Right lobe of liver (tissue), 6 donors: ENCODE measurements at regions not wholly inside any gene's neighbourhood (a gene's known extent, or its start where the extent isn't known, plus 50 kb on each side); places are given as distances from the start of the nearest gene placed in this dataset.
"Not testable (repeated sequence)": the region's sequence is repeated elsewhere in the genome, so short reads cannot be mapped to it uniquely, and the experiment has no call there.

Experiments used
- ATAC-seq, 4 donors: fragments of 200-7000 bp; cut with Tn5 transposase; one replicate each; pipeline ENCODE4 v1.9.1; 2020; ENCODE audit warnings: mild to moderate bottlenecking in 4 of 4, moderate library complexity in 4 of 4
- DNase-seq, 3 donors: peaks; one replicate each; pipeline ENCODE4 v3.0.0-alpha.2; 2020
- H3K27ac ChIP-seq, 3 donors: fragments of 200-600 bp; one replicate each; pipeline ENCODE4 v1.8.0; 2022
- H3K27me3 ChIP-seq, 2 donors: fragments of 200-600 bp; one replicate each; pipeline ENCODE4 v1.8.0; 2022
- H3K36me3 ChIP-seq, 4 donors: fragments of 200-600 bp; sonication (generic) in 1 of 4; one replicate each; pipeline versions ENCODE4 v1.5.1 to v1.8.0; 2017 to 2022; ENCODE audit warnings: control low read depth in 1 of 4
- H3K4me1 ChIP-seq, 4 donors: fragments of 200-600 bp; sonication (generic) in 1 of 4; one replicate each; pipeline versions ENCODE4 v1.5.1 to v1.8.0; 2017 to 2022; ENCODE audit warnings: control low read depth in 1 of 4
- H3K4me3 ChIP-seq, 3 donors: fragments of 200-600 bp; one replicate each; pipeline ENCODE4 v1.8.0; 2022
- H3K9me3 ChIP-seq, 4 donors: fragments of 200-600 bp; sonication (generic) in 1 of 4; one replicate each; pipeline versions ENCODE4 v1.5.1 to v1.8.0; 2017 to 2022; ENCODE audit warnings: control low read depth in 1 of 4
- POLR2A ChIP-seq: fragments of 450-650 bp; IDR thresholded peaks from one replicate; pipeline ENCODE4 v1.6.1; 2017; ENCODE audit warnings: antibody characterized with exemption, mild to moderate bottlenecking
- WGBS: methylation state at CpG from one replicate; pipeline ENCODE4 v1.1.6; 2018; ENCODE audit warnings: low coverage, low lambda C conversion rate; ENCODE audit not compliant: insufficient coverage; ENCODE audit errors: missing lambda C conversion rate; 5-methylcytosine and 5-hydroxymethylcytosine counted together
- intact Hi-C, 2 donors: fragments of 100-400 bp; cut with DNase I; formaldehyde crosslinking; loops; one replicate each; pipeline versions ENCODE4 v1.11.2 to v1.14.1; 2022
- TF ChIP-seq, protein P1 (sequence below), 4 donors: fragments of 200-600 bp in 3 of 4; fragments of 450-650 bp in 1 of 4; IDR thresholded peaks; one replicate each; pipeline versions ENCODE4 v1.5.1 to v1.8.0; 2016 to 2022; ENCODE audit warnings: antibody characterized with exemption in 4 of 4, mild to moderate bottlenecking in 2 of 4
- donor health status: DM: no; HTN: yes; CAD: no.
- donor health status: DM: no; HTN: no; CAD: no.
- donor health status: DM: no; HTN: no; CAD: no.
- donor health status: DM: no; HTN: yes; CAD: no.
- donor health status: DM: no; HTN: yes; CAD: no.

DNA sequence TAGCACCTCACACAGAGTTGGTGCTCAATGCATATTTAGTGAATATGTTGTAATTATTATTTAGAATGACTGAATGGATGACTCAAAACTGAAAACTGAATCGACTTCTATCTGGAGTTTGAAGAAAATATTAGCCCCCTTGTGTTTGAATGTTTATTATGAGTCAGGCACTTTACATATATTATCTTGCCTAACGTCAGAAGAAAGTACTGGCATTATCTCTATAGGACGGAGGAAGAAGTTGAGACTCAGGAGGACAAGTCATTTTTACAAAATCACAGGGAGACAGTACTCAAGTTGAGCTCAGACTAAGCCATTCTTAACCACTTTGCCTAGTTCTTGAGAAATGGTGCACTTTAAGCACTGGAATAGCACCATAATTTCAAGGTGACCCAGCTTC lies 684.0 kb downstream of the UTRN start:
- Histone ChIP-seq H3K4me3 (no peak overlapping the region), H3K4me1 (no peaks in the 10 kb centered on the region), H3K27me3 (no peaks in the 10 kb centered on the region), H3K36me3 (no peaks in the 10 kb centered on the region), H3K27ac (no peak overlapping the region), H3K9me3 (no peaks in the 10 kb centered on the region)
- DNase-seq (no peak), ATAC-seq (no peak)
- TF ChIP-seq, protein P1, sequence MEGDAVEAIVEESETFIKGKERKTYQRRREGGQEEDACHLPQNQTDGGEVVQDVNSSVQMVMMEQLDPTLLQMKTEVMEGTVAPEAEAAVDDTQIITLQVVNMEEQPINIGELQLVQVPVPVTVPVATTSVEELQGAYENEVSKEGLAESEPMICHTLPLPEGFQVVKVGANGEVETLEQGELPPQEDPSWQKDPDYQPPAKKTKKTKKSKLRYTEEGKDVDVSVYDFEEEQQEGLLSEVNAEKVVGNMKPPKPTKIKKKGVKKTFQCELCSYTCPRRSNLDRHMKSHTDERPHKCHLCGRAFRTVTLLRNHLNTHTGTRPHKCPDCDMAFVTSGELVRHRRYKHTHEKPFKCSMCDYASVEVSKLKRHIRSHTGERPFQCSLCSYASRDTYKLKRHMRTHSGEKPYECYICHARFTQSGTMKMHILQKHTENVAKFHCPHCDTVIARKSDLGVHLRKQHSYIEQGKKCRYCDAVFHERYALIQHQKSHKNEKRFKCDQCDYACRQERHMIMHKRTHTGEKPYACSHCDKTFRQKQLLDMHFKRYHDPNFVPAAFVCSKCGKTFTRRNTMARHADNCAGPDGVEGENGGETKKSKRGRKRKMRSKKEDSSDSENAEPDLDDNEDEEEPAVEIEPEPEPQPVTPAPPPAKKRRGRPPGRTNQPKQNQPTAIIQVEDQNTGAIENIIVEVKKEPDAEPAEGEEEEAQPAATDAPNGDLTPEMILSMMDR (IDR thresholded peaks at IDR 0.05): no peak
- TF ChIP-seq POLR2A: no peak
- intact Hi-C loops: no loop called here
- WGBS: 77% methylated on average over 3 of the region's 3 CpGs

DNA sequence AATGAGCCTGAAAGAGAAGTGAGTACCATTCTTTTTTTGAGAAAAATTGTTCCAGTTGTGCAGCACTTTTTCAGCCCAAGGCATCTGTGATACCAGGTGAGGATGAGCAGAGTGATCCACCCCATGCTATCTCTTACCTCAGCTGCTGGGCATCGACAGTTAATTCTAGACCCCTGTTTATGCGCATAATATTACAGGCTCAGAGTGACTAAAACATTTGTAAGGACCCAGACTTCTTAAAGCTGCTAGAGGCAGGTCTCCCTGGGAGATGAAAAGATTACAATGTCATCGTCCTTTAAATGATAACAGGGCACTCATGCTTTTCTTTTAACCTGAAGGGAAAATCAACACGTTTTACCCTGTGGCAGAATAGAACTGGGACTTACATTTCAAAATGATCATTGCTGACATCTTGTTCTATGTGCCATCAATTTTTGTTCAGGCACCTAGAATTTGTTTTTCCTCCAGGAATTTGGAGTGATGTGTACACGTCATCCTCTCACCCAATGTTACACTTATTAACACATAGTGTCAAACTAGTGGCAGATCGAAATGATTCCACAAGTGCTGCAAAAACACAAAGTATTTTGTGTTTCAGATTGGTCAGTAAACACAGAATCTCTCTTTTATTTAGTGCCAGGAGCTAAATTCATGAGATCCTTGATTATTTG lies 684.6 kb downstream of the UTRN start:
- no peak for DNase-seq
- H3K27me3 ChIP-seq: no peaks in the 10 kb centered on the region
- ATAC-seq: no peak
- H3K36me3 ChIP-seq: no peaks in the 10 kb centered on the region
- WGBS: 66% methylated on average over 5 of the region's 6 CpGs
- H3K27ac ChIP-seq: no peak overlapping the region
- intact Hi-C loops: no loop called here
- H3K9me3 ChIP-seq: no peaks in the 10 kb centered on the region
- H3K4me3 ChIP-seq: no peak overlapping the region
- H3K4me1 ChIP-seq: no peaks in the 10 kb centered on the region
- no peak for TF ChIP-seq POLR2A
- TF ChIP-seq, protein P1 (IDR thresholded peaks at IDR 0.05): no peak

DNA sequence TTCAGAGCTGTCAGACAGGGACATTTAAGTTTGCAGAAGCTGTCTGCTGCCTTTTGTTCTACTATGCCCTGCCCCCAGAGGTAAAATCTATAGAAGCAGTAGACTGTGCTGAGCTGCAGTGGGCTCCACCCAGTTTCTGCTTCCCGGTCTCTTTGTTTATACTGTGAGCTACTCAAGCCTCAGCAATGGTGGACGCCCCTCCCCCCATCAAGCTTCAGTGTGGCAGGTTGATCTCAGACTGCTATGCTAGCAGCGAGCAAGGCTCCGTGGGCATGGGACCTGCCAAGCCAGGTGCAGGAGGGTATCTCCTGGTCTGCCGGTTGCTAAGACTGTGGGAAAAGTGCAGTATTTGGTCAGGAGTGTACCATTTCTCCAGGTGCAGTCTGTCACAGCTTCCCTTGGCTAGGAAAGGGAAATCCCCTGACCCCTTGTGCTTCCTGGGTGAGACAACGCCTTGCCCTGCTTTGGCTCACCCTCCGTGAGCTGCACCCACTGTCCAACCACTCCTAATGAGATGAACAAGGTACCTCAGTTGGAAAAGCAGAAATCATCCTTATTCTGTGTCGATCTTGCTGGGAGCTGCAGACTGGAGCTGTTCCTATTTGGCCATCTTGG lies 692.2 kb downstream of the UTRN start:
- H3K4me1 ChIP-seq, DNase-seq, H3K36me3 ChIP-seq, H3K27ac ChIP-seq, intact Hi-C loops, H3K9me3 ChIP-seq, H3K4me3 ChIP-seq, ATAC-seq, H3K27me3 ChIP-seq: not testable (repeated sequence)
- WGBS: 69% methylated on average over 4 of the region's 8 CpGs

DNA sequence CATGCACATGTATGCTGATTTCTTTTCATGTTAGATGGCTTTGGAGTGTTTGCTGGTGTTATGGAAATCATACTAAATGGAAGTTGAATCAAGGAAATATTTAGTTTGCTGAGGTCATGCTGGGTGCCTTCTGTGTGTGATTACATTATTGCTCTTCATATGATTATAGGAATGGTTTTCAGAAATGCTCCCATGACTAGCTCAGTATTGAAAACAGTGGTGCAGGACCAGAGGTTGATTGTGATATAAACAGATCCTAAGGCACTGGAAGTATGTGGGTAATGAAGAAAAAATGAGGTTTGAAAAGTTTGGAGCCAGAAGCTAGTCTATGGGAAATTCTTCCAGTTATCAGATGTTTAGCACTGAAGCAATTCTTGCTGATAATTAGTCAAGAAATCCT lies 693.1 kb downstream of the UTRN start:
- H3K27me3 ChIP-seq: no peaks in the 10 kb centered on the region
- no peak overlapping the region for H3K4me3 ChIP-seq

DNA sequence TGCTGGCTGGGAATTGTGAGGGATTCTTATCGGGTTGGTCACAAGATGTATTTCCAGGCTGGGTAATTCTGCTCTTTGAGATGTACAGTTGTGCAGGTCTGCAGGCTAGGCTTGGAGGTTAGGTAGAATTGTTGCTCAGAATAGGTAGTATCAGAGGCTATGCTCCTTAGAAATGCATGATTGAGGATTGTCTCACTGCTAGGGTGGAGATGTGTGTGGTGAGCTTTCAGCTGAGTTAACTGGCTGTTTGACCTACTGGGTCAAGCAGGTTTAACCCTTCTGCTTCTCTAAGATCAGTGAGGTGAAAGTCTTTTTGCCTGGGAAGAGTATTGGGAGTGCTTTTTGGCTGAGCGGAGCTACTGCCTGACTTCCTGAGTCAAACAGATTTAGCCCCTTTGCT lies 701.1 kb downstream of the UTRN start:
- H3K4me1 ChIP-seq: no peaks in the 10 kb centered on the region
- TF ChIP-seq, protein P1 (IDR thresholded peaks at IDR 0.05): no peak
- TF ChIP-seq POLR2A: no peak
- no peak for DNase-seq
- intact Hi-C loops: no loop called here
- no peak overlapping the region for H3K27ac ChIP-seq
- no peaks in the 10 kb centered on the region for H3K9me3 ChIP-seq
- 80% methylated on average over 2 of the region's 2 CpGs for WGBS
- no peaks in the 10 kb centered on the region for H3K36me3 ChIP-seq
- no peak for ATAC-seq
- no peak overlapping the region for H3K4me3 ChIP-seq
- no peaks in the 10 kb centered on the region for H3K27me3 ChIP-seq

More for the DNA sequence above, 693.1 kb downstream of the UTRN start:
- ATAC-seq (no peak), DNase-seq (no peak)
- H3K4me1 ChIP-seq: no peaks in the 10 kb centered on the region
- intact Hi-C loops: no loop called here
- no peaks in the 10 kb centered on the region for H3K36me3 ChIP-seq
- no peak overlapping the region for H3K27ac ChIP-seq
- no peak for TF ChIP-seq POLR2A
- TF ChIP-seq, protein P1 (IDR thresholded peaks at IDR 0.05): no peak
- no peaks in the 10 kb centered on the region for H3K9me3 ChIP-seq
